CD14-positive monocyte (primary cell): ENCODE measurements at regions not wholly inside any gene's neighbourhood (a gene's known extent, or its start where the extent isn't known, plus 50 kb on each side); places are given as distances from the start of the nearest gene placed in this dataset.

Experiments used
- DNase-seq, 3 donors: peaks; one replicate each; pipeline ENCODE4 v3.0.0-alpha.2; 2011 to 2022
- H2AFZ ChIP-seq: 2 replicates; pipeline ENCODE4 v1.6.0; 2012; ENCODE audit warnings: mild to moderate bottlenecking, low read depth, low read length, inconsistent platforms; ENCODE audit not compliant: insufficient read depth, poor library complexity, severe bottlenecking
- H3K27ac ChIP-seq, 2 donors: 1 replicate in 1 of 2; 2 replicates in 1 of 2; pipeline ENCODE4 v1.5.1; 2012 to 2013; ENCODE audit warnings: low read length in 2 of 2, control low read depth in 1 of 2, inconsistent platforms in 1 of 2, low read depth in 1 of 2, mild to moderate bottlenecking in 1 of 2
- H3K27me3 ChIP-seq, 2 donors: one replicate each; pipeline versions ENCODE4 v1.6.0 to v1.6.1; 2011 to 2013; ENCODE audit warnings: low read length in 2 of 2; ENCODE audit not compliant: control insufficient read depth in 2 of 2, insufficient read depth in 2 of 2
- H3K36me3 ChIP-seq, 2 donors: replicated peaks in 1 of 2; 1 replicate in 1 of 2; 2 replicates in 1 of 2; pipeline versions ENCODE4 v1.5.1 to v1.6.1; 2012 to 2013; ENCODE audit warnings: low read length in 2 of 2, control low read depth in 1 of 2, inconsistent platforms in 1 of 2, mild to moderate bottlenecking in 1 of 2; ENCODE audit not compliant: insufficient read depth in 2 of 2, control insufficient read depth in 1 of 2
- H3K4me1 ChIP-seq, 2 donors: 1 replicate in 1 of 2; 2 replicates in 1 of 2; pipeline versions ENCODE4 v1.5.1 to v1.6.1; 2012 to 2013; ENCODE audit warnings: low read length in 2 of 2, control low read depth in 1 of 2, inconsistent platforms in 1 of 2, mild to moderate bottlenecking in 1 of 2, moderate library complexity in 1 of 2; ENCODE audit not compliant: insufficient read depth in 2 of 2, control insufficient read depth in 1 of 2
- H3K4me2 ChIP-seq: replicated peaks from 2 replicates; pipeline ENCODE3; 2012; ENCODE audit warnings: low read length, moderate library complexity, mild to moderate bottlenecking; ENCODE audit not compliant: poor library complexity, severe bottlenecking; ENCODE audit errors: extremely low read depth
- H3K4me3 ChIP-seq, 3 experiments: fragments of 200-600 bp in 1 of 3; sonication (generic) in 1 of 3; replicated peaks in 1 of 3; 1 replicate in 2 of 3; 2 replicates in 1 of 3; pipeline ENCODE4 v1.5.1; 2011 to 2013; ENCODE audit warnings: low read length in 3 of 3, mild to moderate bottlenecking in 3 of 3, control low read depth in 2 of 3, low read depth in 2 of 3, inconsistent platforms in 1 of 3, moderate library complexity in 1 of 3
- H3K79me2 ChIP-seq: 2 replicates; pipeline ENCODE4 v1.6.0; 2012; ENCODE audit warnings: mild to moderate bottlenecking, control low read depth, inconsistent platforms, low read length, moderate library complexity; ENCODE audit not compliant: insufficient read depth
- H3K9ac ChIP-seq: 2 replicates; pipeline ENCODE4 v1.6.0; 2017; ENCODE audit warnings: low read length, mild to moderate bottlenecking; ENCODE audit not compliant: insufficient read depth, poor library complexity, severe bottlenecking
- H3K9me3 ChIP-seq, 2 donors: replicated peaks in 1 of 2; 1 replicate in 1 of 2; 2 replicates in 1 of 2; pipeline versions ENCODE4 v1.5.1 to v1.6.1; 2012 to 2013; ENCODE audit warnings: low read length in 2 of 2, control low read depth in 1 of 2; ENCODE audit not compliant: control insufficient read depth in 1 of 2, insufficient read depth in 1 of 2
- H4K20me1 ChIP-seq: 2 replicates; pipeline ENCODE4 v1.6.0; 2012; ENCODE audit warnings: mild to moderate bottlenecking, low read length, control low read depth, moderate library complexity; ENCODE audit not compliant: insufficient read depth
- H3K27ac Mint-ChIP-seq, 7 donors: one replicate each; pipeline ENCODE4 v1.8.0; 2020; ENCODE audit warnings: mild to moderate bottlenecking in 7 of 7, mixed read lengths in 7 of 7, moderate library complexity in 6 of 7, inconsistent platforms in 2 of 7
- H3K27me3 Mint-ChIP-seq, 3 donors: one replicate each; pipeline ENCODE4 v1.8.0; 2021 to 2022; ENCODE audit warnings: low read depth in 3 of 3, mild to moderate bottlenecking in 3 of 3, mixed read lengths in 3 of 3, moderate library complexity in 3 of 3, inconsistent platforms in 1 of 3
- H3K36me3 Mint-ChIP-seq, 2 donors: one replicate each; pipeline ENCODE4 v1.8.0; 2020; ENCODE audit warnings: mixed read lengths in 2 of 2, inconsistent platforms in 1 of 2, mild to moderate bottlenecking in 1 of 2
- H3K4me1 Mint-ChIP-seq: one replicate; pipeline ENCODE4 v1.8.0; 2020; ENCODE audit warnings: mild to moderate bottlenecking, mixed read lengths
- H3K4me3 Mint-ChIP-seq, 2 donors: one replicate each; pipeline ENCODE4 v1.8.0; 2020; ENCODE audit warnings: mild to moderate bottlenecking in 2 of 2, mixed read lengths in 2 of 2, moderate library complexity in 1 of 2
- H3K9me3 Mint-ChIP-seq, 7 donors: one replicate each; pipeline ENCODE4 v1.8.0; 2020 to 2022; ENCODE audit warnings: mixed read lengths in 7 of 7, mild to moderate bottlenecking in 6 of 7, moderate library complexity in 6 of 7, inconsistent platforms in 2 of 7
- CTCF ChIP-seq: fragments of 200-600 bp; IDR thresholded peaks from one replicate; pipeline ENCODE4 v1.8.0; 2022; ENCODE audit warnings: antibody characterized with exemption, mild to moderate bottlenecking
- WGBS: methylation state at CpG from one replicate; pipeline ENCODE4 v1.1.5; 2013; ENCODE audit warnings: missing lambda C conversion rate; ENCODE audit not compliant: insufficient coverage; 5-methylcytosine and 5-hydroxymethylcytosine counted together
- intact Hi-C, 2 donors: fragments of 100-400 bp; cut with micrococcal nuclease; formaldehyde crosslinking; loops; one replicate each; pipeline versions ENCODE4 v1.15.0 to v1.15.1; 2023

- H3K27me3 ChIP-seq, result no peaks in the 10 kb centered on the region
- peaks cover 2 to 10% of the 10 kb centered on the region in 2 donors for H3K9me3 ChIP-seq
- no peaks in the 10 kb centered on the region for H3K27me3 Mint-ChIP-seq
- no peak overlapping the region for H2AFZ ChIP-seq
- no peaks in the 10 kb centered on the region for H4K20me1 ChIP-seq
- no peak overlapping the region for H3K4me3 ChIP-seq
- no peak overlapping the region for H3K27ac ChIP-seq
- H3K79me2 ChIP-seq, result no peaks in the 10 kb centered on the region
- no CpG with 5 or more reads among the region's 2 CpGs for WGBS
- intact Hi-C loops, result no loop called here
- H3K9ac ChIP-seq, result no peak overlapping the region
- DNase-seq, result no peak
- H3K4me1 ChIP-seq, result no peaks in the 10 kb centered on the region
- H3K4me3 Mint-ChIP-seq, result no peak overlapping the region
- no peak overlapping the region for H3K4me2 ChIP-seq
- no peaks in the 10 kb centered on the region for H3K36me3 Mint-ChIP-seq
- no peaks in the 10 kb centered on the region for H3K4me1 Mint-ChIP-seq
- no peaks in the 10 kb centered on the region for H3K36me3 ChIP-seq
- H3K27ac Mint-ChIP-seq, result no peak overlapping the region
- no peak for TF ChIP-seq CTCF
- H3K9me3 Mint-ChIP-seq, result peaks cover 0 to 12% (median 6%) of the 10 kb centered on the region in 7 donors
Measured at GRCh38 chr22:34579519-34579918, 486.4 kb upstream of the ISX start.

- no peaks in the 10 kb centered on the region for H3K79me2 ChIP-seq
- no peak overlapping the region for H2AFZ ChIP-seq
- H3K36me3 Mint-ChIP-seq, result no peaks in the 10 kb centered on the region
- intact Hi-C loops, result no loop called here
- H3K4me1 Mint-ChIP-seq, result no peaks in the 10 kb centered on the region
- no peak overlapping the region for H3K27ac ChIP-seq
- no peaks in the 10 kb centered on the region for H3K36me3 ChIP-seq
- no peak overlapping the region for H3K9ac ChIP-seq
- H3K9me3 Mint-ChIP-seq, result peaks cover 0 to 24% (median 16%) of the 10 kb centered on the region in 7 donors
- H4K20me1 ChIP-seq, result no peaks in the 10 kb centered on the region
- no peak overlapping the region for H3K27ac Mint-ChIP-seq
- H3K27me3 Mint-ChIP-seq, result no peaks in the 10 kb centered on the region
- no peak overlapping the region for H3K4me3 Mint-ChIP-seq
- no peaks in the 10 kb centered on the region for H3K27me3 ChIP-seq
- TF ChIP-seq CTCF, result no peak
- no peaks in the 10 kb centered on the region for H3K4me1 ChIP-seq
- no peak for DNase-seq
- H3K4me3 ChIP-seq, result no peak overlapping the region
- H3K4me2 ChIP-seq, result no peak overlapping the region
- peaks cover 20 to 23% of the 10 kb centered on the region in 2 donors for H3K9me3 ChIP-seq
- 32% methylated on average over 5 of the region's 10 CpGs for WGBS
Measured at GRCh38 chr22:34587357-34588356, 478.3 kb upstream of the ISX start.
